ENCODE measurements at regions not wholly inside any gene's neighbourhood (a gene's known extent, or its start where the extent isn't known, plus 50 kb on each side); places are given as distances from the start of the nearest gene placed in this dataset.

DNA sequence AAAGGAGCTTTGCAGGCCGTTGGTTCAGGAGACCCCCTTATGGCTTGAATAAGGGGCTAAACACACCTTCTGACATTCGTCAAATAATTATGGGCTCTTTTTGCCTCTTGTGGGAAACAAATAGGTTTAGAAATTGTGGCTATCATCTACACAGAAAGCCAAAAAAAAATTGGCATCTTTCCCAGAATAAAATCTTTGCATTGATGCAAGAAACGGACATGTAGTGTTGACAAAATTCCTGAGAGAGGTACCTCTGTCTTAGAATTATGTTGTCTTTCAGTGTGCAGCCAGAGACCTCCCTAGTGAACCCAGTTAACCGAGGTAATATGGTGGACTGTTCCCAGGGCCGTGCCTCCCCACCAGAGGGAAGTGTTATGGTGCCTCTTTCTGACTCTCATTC lies 283.9 kb downstream of the SDHAF3 start:
- H3K4me1 Mint-ChIP-seq: peaks cover 9% of the 10 kb centered on the region
- H3K4me2 ChIP-seq: no peak overlapping the region
- H3K9me3 Mint-ChIP-seq: no peaks in the 10 kb centered on the region
- H3K27me3 ChIP-seq (ENCODE audit: insufficient read depth): no peaks in the 10 kb centered on the region
- no peak overlapping the region for H3K4me3 ChIP-seq
- H4K20me1 ChIP-seq (replicated peaks; ENCODE audit: insufficient read depth): no peaks in the 10 kb centered on the region
- no peaks in the 10 kb centered on the region for H3K36me3 ChIP-seq (ENCODE audit: insufficient read depth)
- TF ChIP-seq CREB1 (CRISPR knock-in tag; IDR thresholded peaks at IDR 0.05; ENCODE audit: low read depth): no peak
- TF ChIP-seq STAT1 (IDR thresholded peaks at IDR 0.05; ENCODE audit: unreplicated experiment): no peak
- TF ChIP-seq JUNB (IDR thresholded peaks at IDR 0.05; ENCODE audit: unreplicated experiment): no peak
- no peaks in the 10 kb centered on the region for H3K36me3 Mint-ChIP-seq (ENCODE audit: low read depth)
- no peak overlapping the region for H2AFZ ChIP-seq
- no peak overlapping the region for H3K27ac ChIP-seq (ENCODE audit: low read depth)
- H3K27me3 Mint-ChIP-seq (ENCODE audit: insufficient read depth, low read depth, poor library complexity): peaks cover 3% of the 10 kb centered on the region
- no peaks in the 10 kb centered on the region for H3K4me1 ChIP-seq (ENCODE audit: insufficient read depth)
- ATAC-seq: no peak
- DNase-seq (ENCODE audit: low spot score): no peak
- no peak overlapping the region for H3K27ac Mint-ChIP-seq
- no peaks in the 10 kb centered on the region; the same call in 1 of the 2 replicates for H3K9me2 ChIP-seq (ENCODE audit: insufficient read depth)
- no peaks in the 10 kb centered on the region for H3F3A ChIP-seq (replicated peaks; ENCODE audit: low read depth)
- no peak overlapping the region for H3K4me3 Mint-ChIP-seq
- H3K79me2 ChIP-seq (replicated peaks; ENCODE audit: insufficient read depth): no peaks in the 10 kb centered on the region

GRCh38 chr7:97405835-97406234 lies 288.3 kb downstream of the SDHAF3 start:
- H3K9me3 Mint-ChIP-seq: no peaks in the 10 kb centered on the region
- peaks cover 3% of the 10 kb centered on the region for H3K27me3 Mint-ChIP-seq (ENCODE audit: insufficient read depth, low read depth, poor library complexity)
- 0 out of 3 replicates have a peak, but pooled peaks cover 2% of the 10 kb centered on the region for H3K4me1 Mint-ChIP-seq
- H3K4me1 ChIP-seq (ENCODE audit: insufficient read depth): no peaks in the 10 kb centered on the region
- no peaks in the 10 kb centered on the region for H3K36me3 Mint-ChIP-seq (ENCODE audit: low read depth)
- no peak overlapping the region for H3K27ac Mint-ChIP-seq
- H3F3A ChIP-seq (replicated peaks; ENCODE audit: low read depth): no peaks in the 10 kb centered on the region
- no peaks in the 10 kb centered on the region for H4K20me1 ChIP-seq (replicated peaks; ENCODE audit: insufficient read depth)
- no peaks in the 10 kb centered on the region for H3K27me3 ChIP-seq (ENCODE audit: insufficient read depth)
- no peak overlapping the region for H3K4me3 Mint-ChIP-seq
- H3K27ac ChIP-seq (ENCODE audit: low read depth): no peak overlapping the region
- H3K4me3 ChIP-seq: no peak overlapping the region
- no peak for DNase-seq (ENCODE audit: low spot score)
- no peak overlapping the region for H3K4me2 ChIP-seq
- H3K36me3 ChIP-seq (ENCODE audit: insufficient read depth): no peaks in the 10 kb centered on the region
- no peaks in the 10 kb centered on the region; the same call in 1 of the 2 replicates for H3K9me2 ChIP-seq (ENCODE audit: insufficient read depth)
- H2AFZ ChIP-seq: no peak overlapping the region
- H3K79me2 ChIP-seq (replicated peaks; ENCODE audit: insufficient read depth): no peaks in the 10 kb centered on the region
- no peak for ATAC-seq
- TF ChIP-seq REST (IDR thresholded peaks at IDR 0.05; ENCODE audit: unreplicated experiment) (no peak), ETS1 (IDR thresholded peaks at IDR 0.05) (no peak), STAT1 (IDR thresholded peaks at IDR 0.05; ENCODE audit: unreplicated experiment) (no peak), POLR2AphosphoS5 (IDR thresholded peaks at IDR 0.05; ENCODE audit: low read depth) (no peak), JUNB (IDR thresholded peaks at IDR 0.05; ENCODE audit: unreplicated experiment) (no peak), ZNF462 (CRISPR knock-in tag; IDR thresholded peaks at IDR 0.05) (no peak), EZH2 (IDR thresholded peaks at IDR 0.05; ENCODE audit: low read depth, unreplicated experiment) (no peak), CREB1 (CRISPR knock-in tag; IDR thresholded peaks at IDR 0.05; ENCODE audit: low read depth) (no peak)
- TF ChIP-seq, protein P1, sequence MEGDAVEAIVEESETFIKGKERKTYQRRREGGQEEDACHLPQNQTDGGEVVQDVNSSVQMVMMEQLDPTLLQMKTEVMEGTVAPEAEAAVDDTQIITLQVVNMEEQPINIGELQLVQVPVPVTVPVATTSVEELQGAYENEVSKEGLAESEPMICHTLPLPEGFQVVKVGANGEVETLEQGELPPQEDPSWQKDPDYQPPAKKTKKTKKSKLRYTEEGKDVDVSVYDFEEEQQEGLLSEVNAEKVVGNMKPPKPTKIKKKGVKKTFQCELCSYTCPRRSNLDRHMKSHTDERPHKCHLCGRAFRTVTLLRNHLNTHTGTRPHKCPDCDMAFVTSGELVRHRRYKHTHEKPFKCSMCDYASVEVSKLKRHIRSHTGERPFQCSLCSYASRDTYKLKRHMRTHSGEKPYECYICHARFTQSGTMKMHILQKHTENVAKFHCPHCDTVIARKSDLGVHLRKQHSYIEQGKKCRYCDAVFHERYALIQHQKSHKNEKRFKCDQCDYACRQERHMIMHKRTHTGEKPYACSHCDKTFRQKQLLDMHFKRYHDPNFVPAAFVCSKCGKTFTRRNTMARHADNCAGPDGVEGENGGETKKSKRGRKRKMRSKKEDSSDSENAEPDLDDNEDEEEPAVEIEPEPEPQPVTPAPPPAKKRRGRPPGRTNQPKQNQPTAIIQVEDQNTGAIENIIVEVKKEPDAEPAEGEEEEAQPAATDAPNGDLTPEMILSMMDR (conservative IDR thresholded peaks at IDR 0.05; ENCODE audit: low read depth in 2 of 2): no peak

All from GM23338 (cell line).